Activated CD8-positive, alpha-beta memory T cell treated with anti-CD3 and anti-CD28 coated beads for 24 hours (primary cell): ENCODE measurements at regions not wholly inside any gene's neighbourhood (a gene's known extent, or its start where the extent isn't known, plus 50 kb on each side); places are given as distances from the start of the nearest gene placed in this dataset.
"Not testable (repeated sequence)": the region's sequence is repeated elsewhere in the genome, so short reads cannot be mapped to it uniquely, and the experiment has no call there.

ENCODE experiments used
- DNase-seq: peaks from one replicate; pipeline ENCODE4 v3.0.0-alpha.2; 2020

- DNase-seq: not testable (repeated sequence)
Measured at GRCh38 chr6:26720663-26721218, 61.2 kb upstream of the ZNF322 start.

- not testable (repeated sequence) for DNase-seq
Measured at GRCh38 chr6:26730019-26730766, 70.6 kb upstream of the ZNF322 start.

GRCh38 chr6:26734776-26735472 is 75.4 kb upstream of the ZNF322 start:
- not testable (repeated sequence) for DNase-seq

GRCh38 chr6:26739811-26740210 is 80.3 kb upstream of the ZNF322 start:
- DNase-seq: no peak

GRCh38 chr6:26743157-26743821 is 83.7 kb upstream of the ZNF322 start:
- no peak for DNase-seq

- no peak for DNase-seq
Measured at GRCh38 chr6:26743941-26744699, 84.6 kb upstream of the ZNF322 start.

GRCh38 chr6:26744837-26745282 is 85.3 kb upstream of the ZNF322 start:
- not testable (repeated sequence) for DNase-seq

GRCh38 chr6:26745964-26746363 is 86.4 kb upstream of the ZNF322 start:
- not testable (repeated sequence) for DNase-seq

- not testable (repeated sequence) for DNase-seq
Measured at GRCh38 chr6:26749126-26749758, 89.7 kb upstream of the ZNF322 start.

- not testable (repeated sequence) for DNase-seq
Measured at GRCh38 chr6:26749759-26750126, 90.2 kb upstream of the ZNF322 start.

- no peak for DNase-seq
Measured at GRCh38 chr6:26754212-26754611, 94.7 kb upstream of the ZNF322 start.

- DNase-seq: not testable (repeated sequence)
Measured at GRCh38 chr6:26754801-26755200, 95.3 kb upstream of the ZNF322 start.

- DNase-seq: not testable (repeated sequence)
Measured at GRCh38 chr6:26756067-26756805, 96.7 kb upstream of the ZNF322 start.

- not testable (repeated sequence) for DNase-seq
Measured at GRCh38 chr6:26766203-26766902, 106.8 kb upstream of the ZNF322 start.

- not testable (repeated sequence) for DNase-seq
Measured at GRCh38 chr6:26770941-26771666, 111.6 kb upstream of the ZNF322 start.

GRCh38 chr6:26773414-26773813 is 113.9 kb upstream of the ZNF322 start:
- DNase-seq: not testable (repeated sequence)

GRCh38 chr6:26780563-26780962 is 121.0 kb upstream of the ZNF322 start:
- not testable (repeated sequence) for DNase-seq

GRCh38 chr6:26795474-26796307 is 136.1 kb upstream of the ZNF322 start:
- not testable (repeated sequence) for DNase-seq
